ENCODE measurements at regions not wholly inside any gene's neighbourhood (a gene's known extent, or its start where the extent isn't known, plus 50 kb on each side); places are given as distances from the start of the nearest gene placed in this dataset.

DNA sequence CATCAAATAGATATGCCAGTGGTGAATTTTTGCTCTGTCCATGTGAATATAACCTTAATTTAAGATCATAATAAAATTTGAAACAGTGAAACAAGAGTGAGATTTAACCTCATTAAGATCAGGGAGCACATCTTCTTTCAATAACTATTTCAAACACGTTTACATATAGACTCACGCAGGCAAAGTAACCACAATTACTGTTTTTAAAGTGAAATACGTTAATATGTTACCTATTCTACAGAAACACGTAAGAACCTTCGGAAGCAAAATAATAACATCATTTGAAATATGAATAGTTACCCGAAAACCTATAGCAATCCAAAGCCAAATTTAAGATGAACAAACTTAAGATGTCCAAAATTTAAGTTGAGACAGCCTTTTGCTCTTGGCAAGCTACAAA is 136.2 kb upstream of the ZC3H12C start:
- no peak overlapping the region for H3K9ac ChIP-seq (ENCODE audit: low read depth in 2 of 2, low read length in 2 of 2)
- TF ChIP-seq, protein P1, sequence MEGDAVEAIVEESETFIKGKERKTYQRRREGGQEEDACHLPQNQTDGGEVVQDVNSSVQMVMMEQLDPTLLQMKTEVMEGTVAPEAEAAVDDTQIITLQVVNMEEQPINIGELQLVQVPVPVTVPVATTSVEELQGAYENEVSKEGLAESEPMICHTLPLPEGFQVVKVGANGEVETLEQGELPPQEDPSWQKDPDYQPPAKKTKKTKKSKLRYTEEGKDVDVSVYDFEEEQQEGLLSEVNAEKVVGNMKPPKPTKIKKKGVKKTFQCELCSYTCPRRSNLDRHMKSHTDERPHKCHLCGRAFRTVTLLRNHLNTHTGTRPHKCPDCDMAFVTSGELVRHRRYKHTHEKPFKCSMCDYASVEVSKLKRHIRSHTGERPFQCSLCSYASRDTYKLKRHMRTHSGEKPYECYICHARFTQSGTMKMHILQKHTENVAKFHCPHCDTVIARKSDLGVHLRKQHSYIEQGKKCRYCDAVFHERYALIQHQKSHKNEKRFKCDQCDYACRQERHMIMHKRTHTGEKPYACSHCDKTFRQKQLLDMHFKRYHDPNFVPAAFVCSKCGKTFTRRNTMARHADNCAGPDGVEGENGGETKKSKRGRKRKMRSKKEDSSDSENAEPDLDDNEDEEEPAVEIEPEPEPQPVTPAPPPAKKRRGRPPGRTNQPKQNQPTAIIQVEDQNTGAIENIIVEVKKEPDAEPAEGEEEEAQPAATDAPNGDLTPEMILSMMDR (IDR thresholded peaks at IDR 0.05): no peak
- no peaks in the 10 kb centered on the region for H3K27me3 ChIP-seq
- DNase-seq: no peak
- no peak overlapping the region for H3K27ac ChIP-seq
- H3K4me3 ChIP-seq: no peak overlapping the region
- no peaks in the 10 kb centered on the region for H3K36me3 ChIP-seq
- H3K4me1 ChIP-seq: no peaks in the 10 kb centered on the region
- no peaks in the 10 kb centered on the region for H3K9me3 ChIP-seq
- intact Hi-C loops (cut with DNase I): no loop called here

DNA sequence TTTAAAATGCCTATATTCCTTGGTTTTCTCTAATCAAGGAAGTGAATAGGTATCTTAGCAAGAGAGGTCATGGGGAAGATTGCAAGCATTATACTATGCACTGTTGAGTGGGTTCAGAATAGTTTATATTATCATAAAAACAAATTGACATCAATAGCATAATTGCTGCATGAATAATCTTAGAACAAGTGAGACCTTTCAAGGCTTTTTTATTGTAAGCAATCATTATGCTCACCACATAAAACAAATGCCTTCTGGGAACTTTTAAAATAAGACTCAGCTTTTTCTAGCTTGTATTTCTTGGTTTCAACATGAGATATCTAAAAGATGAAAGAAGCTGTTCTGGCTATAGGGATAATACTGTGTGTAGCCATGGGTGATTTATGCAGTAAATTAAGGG is 135.6 kb upstream of the ZC3H12C start:
- Histone ChIP-seq H3K27me3 (no peaks in the 10 kb centered on the region), H3K36me3 (no peaks in the 10 kb centered on the region), H3K27ac (no peak overlapping the region), H3K9ac (ENCODE audit: low read depth in 2 of 2, low read length in 2 of 2) (no peak overlapping the region), H3K4me1 (no peaks in the 10 kb centered on the region), H3K4me3 (no peak overlapping the region), H3K9me3 (no peaks in the 10 kb centered on the region)
- TF ChIP-seq, protein P1 (IDR thresholded peaks at IDR 0.05): no peak
- intact Hi-C loops (cut with DNase I): no loop called here
- no peak for DNase-seq

DNA sequence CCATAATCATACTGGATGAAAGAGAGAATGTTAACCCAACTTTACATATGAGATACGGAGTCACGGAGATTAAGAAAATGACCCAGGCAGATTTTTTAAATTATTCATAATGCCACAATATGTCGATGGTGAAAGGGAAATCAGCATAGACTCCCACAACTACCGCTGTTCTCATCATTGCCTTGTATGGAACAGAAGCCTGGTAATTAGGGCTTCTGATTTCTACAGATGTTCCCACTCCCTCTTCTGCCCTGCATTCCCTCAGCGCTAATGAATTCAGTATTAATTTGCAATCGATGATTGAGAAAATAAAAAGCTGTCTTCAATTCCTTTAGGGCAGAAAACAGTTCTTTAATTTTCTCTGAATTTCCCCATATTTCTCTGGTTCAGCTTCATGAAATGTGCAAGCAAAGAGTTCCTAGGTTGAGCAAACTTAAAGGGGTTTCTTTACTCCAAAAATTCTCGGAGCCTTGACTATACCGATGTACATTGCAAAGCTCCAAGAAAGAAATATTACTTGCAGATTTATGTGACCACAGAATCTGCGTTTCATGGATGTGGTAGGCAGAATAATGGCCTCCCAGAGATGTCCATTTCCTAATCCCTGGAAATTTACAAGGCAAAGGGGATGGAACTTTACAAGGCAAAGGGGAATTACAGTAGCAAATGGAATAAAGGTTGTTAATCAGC is 134.9 kb upstream of the ZC3H12C start:
- no peak for DNase-seq
- no peak overlapping the region for H3K27ac ChIP-seq
- H3K4me3 ChIP-seq: no peak overlapping the region
- H3K9ac ChIP-seq (ENCODE audit: low read depth in 2 of 2, low read length in 2 of 2): no peak overlapping the region
- no peaks in the 10 kb centered on the region for H3K9me3 ChIP-seq
- H3K36me3 ChIP-seq: no peaks in the 10 kb centered on the region
- H3K27me3 ChIP-seq: no peaks in the 10 kb centered on the region
- TF ChIP-seq, protein P1 (IDR thresholded peaks at IDR 0.05): no peak
- intact Hi-C loops (cut with DNase I): no loop called here
- no peaks in the 10 kb centered on the region for H3K4me1 ChIP-seq

DNA sequence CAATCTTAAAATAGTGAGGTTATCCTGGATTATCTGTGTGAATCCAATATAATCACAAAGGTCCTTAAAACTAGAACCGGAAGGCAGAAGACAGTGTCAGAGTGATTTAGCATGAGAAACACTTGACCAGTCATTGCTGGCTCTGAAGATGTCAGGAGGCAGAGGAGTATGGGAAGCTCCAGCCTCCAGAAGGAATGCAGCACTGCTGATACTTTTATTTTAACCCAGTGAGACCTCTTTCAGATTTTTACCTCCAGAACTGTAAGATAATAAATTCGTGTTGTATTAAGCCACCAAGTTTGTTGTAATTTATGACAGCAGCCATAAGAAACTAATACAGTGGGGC is 134.4 kb upstream of the ZC3H12C start:
- Histone ChIP-seq H3K4me1 (no peaks in the 10 kb centered on the region), H3K4me3 (no peak overlapping the region), H3K27me3 (no peaks in the 10 kb centered on the region), H3K27ac (no peak overlapping the region), H3K9me3 (no peaks in the 10 kb centered on the region), H3K36me3 (no peaks in the 10 kb centered on the region), H3K9ac (ENCODE audit: low read depth in 2 of 2, low read length in 2 of 2) (no peak overlapping the region)
- intact Hi-C loops (cut with DNase I): no loop called here
- no peak for DNase-seq
- TF ChIP-seq, protein P1 (IDR thresholded peaks at IDR 0.05): no peak

DNA sequence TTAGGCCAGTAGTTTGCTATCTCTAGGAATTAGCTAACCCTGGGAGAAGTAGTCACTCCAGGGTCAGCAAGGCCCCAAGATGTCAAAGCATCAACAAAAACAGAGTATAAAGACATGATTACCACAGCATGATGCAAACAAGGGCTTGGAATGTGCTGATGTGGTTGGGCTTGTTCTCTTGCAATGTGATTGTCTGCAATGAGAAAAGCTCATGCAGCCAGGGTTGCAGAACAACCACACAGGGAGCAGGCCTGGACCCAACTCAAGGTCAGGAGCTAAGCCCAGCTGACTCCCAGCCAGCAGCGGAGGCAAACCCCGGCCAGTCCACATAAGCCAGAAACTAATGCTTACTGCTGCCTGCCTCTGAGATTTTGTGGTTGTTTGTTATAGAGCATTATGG is 132.4 kb upstream of the ZC3H12C start:
- TF ChIP-seq, protein P1 (IDR thresholded peaks at IDR 0.05): no peak
- peak; percentile 35 for DNase-seq
- Histone ChIP-seq H3K36me3 (no peaks in the 10 kb centered on the region), H3K9me3 (no peaks in the 10 kb centered on the region), H3K9ac (ENCODE audit: low read depth in 2 of 2, low read length in 2 of 2) (no peak overlapping the region), H3K4me3 (no peak overlapping the region), H3K27ac (no peak overlapping the region), H3K4me1 (no peaks in the 10 kb centered on the region), H3K27me3 (no peaks in the 10 kb centered on the region)
- intact Hi-C loops (cut with DNase I): no loop called here
